Activated CD4-positive, CD25-positive, alpha-beta regulatory T cell (primary cell): ENCODE measurements at regions not wholly inside any gene's neighbourhood (a gene's known extent, or its start where the extent isn't known, plus 50 kb on each side); places are given as distances from the start of the nearest gene placed in this dataset.

Experiments used
- DNase-seq, 4 experiments: peaks; one replicate each; lab custom pipeline; 2025; lab: John Stamatoyannopoulos, UW

DNA sequence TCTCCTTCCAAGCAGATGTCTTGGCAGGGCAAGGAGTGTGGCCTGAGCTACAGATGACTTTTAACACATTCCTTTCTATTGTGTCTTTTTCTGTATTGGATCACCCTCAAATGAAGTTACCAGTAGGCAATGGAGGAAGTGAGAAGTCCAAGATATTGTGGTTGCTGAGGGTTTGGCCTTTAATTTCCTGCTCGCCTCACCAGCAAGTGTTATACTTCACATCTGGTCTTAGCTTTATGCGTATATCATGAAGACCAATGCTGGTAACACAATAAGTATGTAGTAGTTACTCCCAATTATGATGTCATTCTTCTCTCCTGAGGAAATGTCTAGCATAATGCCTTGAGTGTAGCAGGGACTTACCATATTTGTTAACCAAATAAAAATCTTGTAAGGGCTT is 179.9 kb downstream of the ZIC1 start:
- DNase-seq = no peak

DNA sequence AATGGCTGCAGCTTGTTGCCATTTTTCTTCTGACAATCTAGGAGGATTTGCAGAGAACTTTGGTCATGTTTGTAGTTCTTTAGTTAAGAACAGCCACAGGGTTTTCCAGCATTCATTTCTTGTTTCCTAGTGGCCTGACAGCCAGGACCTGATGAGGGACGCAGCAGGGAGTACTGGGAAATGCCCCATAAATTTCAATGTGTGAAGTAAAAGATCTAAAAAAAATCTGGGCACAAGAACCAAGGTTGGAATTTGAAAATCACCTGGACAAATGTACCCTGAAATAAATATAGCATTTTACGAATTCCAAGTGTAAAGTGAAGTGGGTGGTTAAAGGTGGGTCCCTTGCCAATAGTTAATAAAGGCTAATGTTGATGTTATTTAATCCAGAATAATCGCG is 195.0 kb downstream of the ZIC1 start:
- no peak for DNase-seq

DNA sequence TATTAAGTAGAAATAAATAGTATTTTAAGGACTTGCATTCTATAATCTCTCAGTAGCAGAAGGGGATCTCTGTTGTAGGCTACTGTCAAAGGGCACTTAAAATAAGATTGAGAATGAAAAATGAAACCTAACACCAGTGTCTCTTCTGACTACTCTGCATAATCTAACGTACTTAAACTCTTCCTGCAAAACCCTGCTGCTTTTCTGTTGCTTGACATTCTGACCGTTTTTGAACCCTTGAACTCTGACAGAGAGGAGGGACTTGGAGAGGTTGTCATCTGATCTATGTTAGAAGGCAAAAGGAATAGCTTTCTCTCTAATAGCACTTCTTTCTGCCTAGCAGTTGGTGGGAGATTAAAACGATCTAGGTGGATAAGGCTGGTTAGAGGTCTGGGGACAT is 204.6 kb downstream of the ZIC1 start:
- DNase-seq = no peak

GRCh38 chr3:147614210-147614609 is 205.0 kb downstream of the ZIC1 start:
- DNase-seq = no peak

DNA sequence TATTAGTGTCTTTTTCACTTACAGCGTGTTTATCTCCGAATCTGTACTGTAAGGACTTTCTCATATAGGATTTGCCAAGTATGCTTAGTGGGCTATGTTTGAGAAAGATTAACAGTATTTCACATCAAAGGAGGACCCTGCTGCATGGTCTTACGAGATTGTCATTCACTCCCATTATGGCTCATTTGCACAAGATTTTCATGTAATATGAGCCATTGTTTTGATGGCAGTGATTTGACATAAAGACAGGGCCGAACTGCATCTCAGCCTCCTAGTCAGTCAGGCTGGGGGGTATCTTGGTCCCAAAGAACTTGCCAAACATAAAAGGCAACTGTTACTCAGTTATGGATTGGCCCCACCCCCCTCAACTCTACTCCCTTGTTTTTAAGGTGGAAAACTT is 205.9 kb downstream of the ZIC1 start:
- DNase-seq = no peak

- DNase-seq = no peak
Observed at GRCh38 chr3:147616998-147617619, 207.9 kb downstream of the ZIC1 start.

DNA sequence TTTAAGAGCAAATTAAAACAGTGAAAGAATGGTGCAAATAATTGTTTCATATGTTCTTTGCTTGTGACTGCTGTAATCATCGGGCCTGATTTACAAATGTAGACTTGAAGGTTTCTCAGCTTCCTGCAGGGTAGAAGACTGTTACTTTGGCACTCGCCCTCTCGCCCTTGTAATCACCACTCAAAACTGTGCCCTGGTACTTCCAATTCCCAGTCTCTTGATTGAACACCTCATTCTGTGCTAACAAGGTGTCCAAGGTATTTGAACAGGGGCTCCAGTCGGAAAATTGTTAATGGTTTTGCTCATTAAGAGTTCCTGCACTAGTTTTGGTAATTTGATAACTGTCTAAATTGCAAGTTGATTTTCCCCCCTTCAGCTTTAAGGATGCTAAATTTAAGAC is 209.5 kb downstream of the ZIC1 start:
- no peak for DNase-seq

GRCh38 chr3:147619921-147620560 is 210.9 kb downstream of the ZIC1 start:
- DNase-seq = no peak

- DNase-seq = no peak
Observed at GRCh38 chr3:147620906-147621305, 211.7 kb downstream of the ZIC1 start.

- no peak for DNase-seq
Observed at GRCh38 chr3:147630921-147631415, 221.8 kb downstream of the ZIC1 start.

GRCh38 chr3:147640781-147641180 is 231.6 kb downstream of the ZIC1 start:
- DNase-seq = no peak

- DNase-seq = no peak
Observed at GRCh38 chr3:147645761-147646160, 236.6 kb downstream of the ZIC1 start.

DNA sequence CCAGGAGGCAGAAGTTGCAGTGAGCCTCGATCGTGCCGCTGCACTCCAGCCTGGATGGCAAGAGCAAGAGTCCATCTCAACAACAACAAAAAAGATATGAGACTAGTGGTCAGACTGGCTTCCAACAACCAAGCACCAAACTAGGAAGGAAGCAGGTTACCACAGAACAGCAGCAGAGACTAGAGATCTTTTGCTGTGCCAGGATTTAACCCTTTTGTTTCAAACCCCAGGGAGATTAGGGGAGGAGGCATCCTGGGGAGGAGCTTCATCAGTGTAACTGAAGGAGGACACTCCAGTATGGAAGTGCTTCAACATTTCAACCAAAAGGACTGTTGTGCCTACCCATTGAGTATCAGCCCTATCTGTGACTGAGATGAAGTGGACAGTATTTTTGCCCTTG is 240.3 kb downstream of the ZIC1 start:
- DNase-seq = no peak

GRCh38 chr3:147651107-147651778 is 242.1 kb downstream of the ZIC1 start:
- DNase-seq = no peak

DNA sequence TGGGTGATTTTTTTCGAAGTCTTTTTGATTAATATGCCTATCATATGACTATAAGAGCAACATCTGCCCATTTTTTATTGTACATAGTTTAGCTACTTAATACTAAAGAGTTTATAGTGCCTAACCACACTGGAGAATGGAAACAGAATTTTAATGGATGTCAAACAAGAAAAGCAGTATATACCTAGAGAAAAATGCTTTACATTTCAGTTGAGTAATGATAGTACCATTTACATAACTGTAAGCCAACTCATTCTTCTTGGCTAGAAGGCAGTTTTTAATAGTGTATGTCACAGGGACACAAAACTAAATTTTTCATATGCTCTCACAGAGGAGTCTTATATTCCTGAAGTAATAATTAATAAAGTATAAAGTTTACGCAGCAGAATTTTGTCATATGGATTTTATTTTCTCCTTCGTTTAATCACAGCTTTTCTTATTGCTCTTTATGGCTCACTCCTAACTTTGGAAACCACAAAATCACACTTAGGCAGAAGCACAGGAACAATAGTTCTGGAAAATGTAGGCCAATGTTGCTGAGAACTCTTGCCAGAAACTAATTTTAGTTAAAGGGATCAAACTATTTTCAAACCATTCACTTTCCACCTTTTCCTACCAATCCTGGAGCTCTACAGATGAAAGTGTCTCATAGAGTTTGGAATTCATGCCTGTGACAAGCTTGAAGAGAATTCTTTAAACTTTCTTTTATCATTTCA is 243.6 kb downstream of the ZIC1 start:
- DNase-seq = no peak

- DNase-seq = no peak
Observed at GRCh38 chr3:147653367-147653923, 244.3 kb downstream of the ZIC1 start.

GRCh38 chr3:147654827-147655226 is 245.7 kb downstream of the ZIC1 start:
- no peak for DNase-seq

- no peak for DNase-seq
Observed at GRCh38 chr3:147655236-147655635, 246.1 kb downstream of the ZIC1 start.

DNA sequence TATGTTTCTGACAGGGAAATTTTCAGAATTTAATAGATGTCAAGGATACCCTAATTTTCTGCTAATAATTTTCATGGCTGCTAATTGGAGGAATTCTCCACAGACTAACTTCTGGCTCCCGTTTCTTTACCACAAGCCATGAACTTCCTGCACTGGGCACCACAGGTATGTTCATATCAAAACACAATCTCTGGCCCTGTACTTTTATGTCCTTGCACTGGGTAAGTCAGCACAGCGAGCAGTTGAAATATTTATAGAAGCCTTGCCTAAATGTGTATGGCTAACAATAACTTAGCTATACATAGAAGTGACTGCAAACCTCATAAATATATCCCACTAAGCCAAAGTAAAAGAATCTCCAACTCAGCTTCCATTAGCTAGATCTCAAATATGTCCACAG is 246.9 kb downstream of the ZIC1 start:
- no peak for DNase-seq

GRCh38 chr3:147661916-147662315 is 252.8 kb downstream of the ZIC1 start:
- DNase-seq = no peak

- DNase-seq = no peak
Observed at GRCh38 chr3:147662705-147663104, 253.5 kb downstream of the ZIC1 start.

DNA sequence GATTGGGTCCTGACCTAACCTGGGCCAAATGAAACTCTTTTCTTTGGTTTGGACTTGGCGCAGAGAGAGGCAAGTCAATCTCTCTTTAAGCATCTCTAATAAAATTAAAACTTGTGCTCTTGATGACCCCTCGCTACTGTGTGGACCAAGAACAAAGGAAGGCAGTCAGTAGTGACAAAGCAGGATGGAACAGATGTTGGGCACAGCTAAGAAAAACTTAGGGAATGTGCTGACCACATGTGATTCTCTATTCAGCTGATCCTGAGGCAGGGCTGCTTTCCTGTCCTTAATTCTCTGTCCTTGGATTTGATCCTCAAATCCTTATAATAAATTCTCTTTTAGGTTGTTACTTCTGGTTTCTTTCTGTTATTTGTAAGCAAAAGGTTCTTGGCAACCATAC is 259.9 kb downstream of the ZIC1 start:
- DNase-seq = no peak
